Rectal smooth muscle tissue (tissue), 1 donor: ENCODE measurements at regions not wholly inside any gene's neighbourhood (a gene's known extent, or its start where the extent isn't known, plus 50 kb on each side); places are given as distances from the start of the nearest gene placed in this dataset.

ENCODE experiments used
- H3K27ac ChIP-seq: one replicate; pipeline ENCODE4 v1.7.0; 2013; ENCODE audit warnings: low read depth, low read length, inconsistent platforms
- H3K27me3 ChIP-seq: one replicate; pipeline ENCODE4 v1.7.0; 2013; ENCODE audit warnings: low read length; ENCODE audit not compliant: control insufficient read depth, insufficient read depth
- H3K36me3 ChIP-seq: one replicate; pipeline ENCODE4 v1.7.0; 2013; ENCODE audit warnings: low read length; ENCODE audit not compliant: control insufficient read depth, insufficient read depth
- H3K4me1 ChIP-seq: one replicate; pipeline ENCODE4 v1.7.0; 2013; ENCODE audit warnings: low read length; ENCODE audit not compliant: control insufficient read depth, insufficient read depth
- H3K4me3 ChIP-seq: one replicate; pipeline ENCODE4 v1.7.0; 2013; ENCODE audit warnings: low read length
- H3K9ac ChIP-seq: one replicate; pipeline ENCODE4 v1.7.0; 2013; ENCODE audit warnings: low read length

DNA sequence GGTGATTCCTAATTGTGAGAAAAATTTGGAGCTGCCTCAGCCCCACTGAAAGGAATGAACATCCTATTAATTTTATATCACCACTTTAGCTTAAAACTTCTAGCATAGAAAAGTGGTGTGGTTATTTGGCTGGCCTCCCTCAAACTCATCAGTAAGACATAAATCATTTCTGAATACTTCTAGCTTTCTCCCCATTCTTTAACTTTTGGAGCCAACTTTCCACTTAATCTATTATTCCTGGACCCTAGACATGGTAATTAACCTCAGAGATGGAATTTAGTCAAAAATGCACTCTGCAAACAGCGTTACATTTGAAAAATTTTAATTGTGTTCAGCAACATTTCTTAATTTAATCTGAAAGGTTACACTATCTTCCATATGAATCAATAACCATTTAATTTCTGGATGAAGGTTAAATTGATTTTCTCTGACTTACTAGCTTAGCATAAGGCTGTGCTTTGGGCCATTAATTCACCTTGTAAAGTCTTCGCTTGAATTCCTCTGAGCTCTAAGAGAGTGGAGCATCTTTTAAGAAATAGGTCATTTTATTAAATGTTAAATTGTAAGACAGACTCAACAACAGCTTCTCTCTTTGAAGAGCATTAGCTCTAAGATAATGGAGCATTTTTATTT lies 753.6 kb upstream of the STXBP6 start:
- H3K36me3 ChIP-seq: no peaks in the 10 kb centered on the region
- H3K27me3 ChIP-seq: no peaks in the 10 kb centered on the region
- H3K27ac ChIP-seq: no peak overlapping the region

DNA sequence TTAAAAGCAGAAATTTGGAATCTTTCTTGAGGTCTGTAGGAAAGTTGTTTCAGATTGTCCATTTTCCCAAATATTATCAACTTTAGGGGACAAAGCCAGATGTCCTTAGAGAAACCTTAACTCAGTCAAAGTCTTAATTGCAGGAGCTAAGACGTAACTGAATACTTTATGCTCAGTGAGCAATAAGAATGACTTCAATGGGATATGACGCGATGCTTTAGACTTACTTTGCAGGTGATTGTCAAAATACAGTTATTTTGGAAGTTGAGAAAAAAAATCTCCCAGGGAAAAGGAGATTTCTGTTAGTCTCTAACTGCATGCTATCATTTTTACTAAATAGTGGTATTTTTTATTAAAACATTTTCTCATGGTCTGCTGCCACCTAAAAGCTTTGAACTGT lies 750.9 kb upstream of the STXBP6 start:
- H3K9ac ChIP-seq: no peak overlapping the region
- H3K36me3 ChIP-seq: no peaks in the 10 kb centered on the region
- no peaks in the 10 kb centered on the region for H3K4me1 ChIP-seq
- no peaks in the 10 kb centered on the region for H3K27me3 ChIP-seq
- no peak overlapping the region for H3K27ac ChIP-seq
- H3K4me3 ChIP-seq: no peak overlapping the region

More for the DNA sequence above, 753.6 kb upstream of the STXBP6 start:
- no peak overlapping the region for H3K9ac ChIP-seq
- H3K4me3 ChIP-seq: no peak overlapping the region
- no peaks in the 10 kb centered on the region for H3K4me1 ChIP-seq

DNA sequence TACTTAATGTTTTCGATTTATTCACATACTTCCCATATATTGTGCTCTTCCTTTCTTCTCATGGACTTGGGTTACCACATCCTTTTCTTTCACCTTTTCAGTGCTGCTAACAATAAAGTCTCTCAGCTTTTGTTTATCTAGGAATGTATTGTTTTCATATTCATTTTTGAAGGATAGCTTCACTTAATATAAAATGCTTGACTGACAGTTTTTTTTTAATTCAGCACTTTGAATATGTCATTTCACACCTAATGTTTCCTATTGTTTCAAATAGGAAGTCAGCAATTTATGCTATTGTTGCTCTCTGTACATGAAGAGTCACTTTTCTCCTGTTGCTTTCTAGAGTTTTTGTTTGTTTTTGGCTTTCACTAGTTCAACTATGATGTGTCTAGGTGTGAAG lies 738.3 kb upstream of the STXBP6 start:
- no peaks in the 10 kb centered on the region for H3K4me1 ChIP-seq
- H3K27ac ChIP-seq: no peak overlapping the region
- H3K36me3 ChIP-seq: no peaks in the 10 kb centered on the region
- H3K4me3 ChIP-seq: no peak overlapping the region
- no peaks in the 10 kb centered on the region for H3K27me3 ChIP-seq
- H3K9ac ChIP-seq: no peak overlapping the region

DNA sequence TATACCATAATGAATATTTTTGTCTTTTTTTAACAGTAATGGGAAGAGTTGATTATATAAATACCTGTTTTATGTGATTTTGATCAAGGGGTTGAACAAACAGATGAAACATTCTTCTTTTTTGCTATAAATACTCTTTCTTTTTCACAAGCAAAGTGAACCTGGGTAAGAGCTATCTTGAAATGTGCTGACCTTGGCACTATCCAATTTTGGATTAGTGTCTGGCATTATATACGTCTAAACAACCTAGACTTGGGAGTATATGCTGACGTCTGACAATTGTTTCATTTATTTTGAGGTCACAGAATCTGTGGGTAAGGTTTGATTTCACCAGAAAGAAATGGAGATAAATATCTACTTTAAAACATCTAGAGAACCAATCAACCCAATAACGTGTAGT lies 716.0 kb upstream of the STXBP6 start:
- no peak overlapping the region for H3K9ac ChIP-seq
- no peaks in the 10 kb centered on the region for H3K4me1 ChIP-seq
- H3K27me3 ChIP-seq: no peaks in the 10 kb centered on the region
- H3K36me3 ChIP-seq: no peaks in the 10 kb centered on the region
- H3K27ac ChIP-seq: no peak overlapping the region
- no peak overlapping the region for H3K4me3 ChIP-seq

DNA sequence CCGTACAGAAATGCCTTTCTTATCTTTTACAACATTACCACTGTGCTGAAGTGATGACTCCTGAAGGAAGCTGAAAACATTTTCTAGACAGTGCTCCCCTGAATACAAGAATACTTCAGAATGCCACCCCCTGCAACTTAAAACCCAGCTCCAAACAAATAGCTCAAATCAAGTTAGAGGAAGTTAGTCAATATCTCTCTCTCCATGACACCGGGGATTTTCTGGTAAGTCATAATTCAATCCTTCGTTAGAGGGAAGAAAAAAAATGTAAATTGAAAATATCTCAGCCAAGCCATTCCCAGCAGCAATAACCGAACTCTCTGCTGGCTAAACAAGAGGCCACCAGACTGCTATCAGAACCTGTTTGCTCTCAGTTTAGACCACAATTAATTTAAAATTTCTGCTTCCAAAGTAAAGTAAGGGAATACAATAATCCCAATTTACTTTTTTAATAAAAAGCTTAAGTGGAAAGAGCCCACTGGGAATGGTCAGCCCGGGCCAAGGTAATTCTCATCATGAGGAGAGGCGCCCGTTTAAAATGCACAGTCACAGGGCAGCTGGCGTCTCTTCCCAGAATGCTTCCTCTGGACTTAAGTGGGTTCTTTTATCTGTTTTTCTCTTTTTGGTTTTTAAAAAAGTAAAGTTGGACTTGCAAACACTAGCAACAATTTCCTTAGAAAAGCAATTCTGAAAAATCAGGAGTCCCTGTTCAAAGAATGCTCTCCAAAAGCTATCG lies 710.1 kb upstream of the STXBP6 start:
- Histone ChIP-seq H3K9ac (no peak overlapping the region), H3K27ac (no peak overlapping the region), H3K4me3 (no peak overlapping the region), H3K4me1 (no peaks in the 10 kb centered on the region), H3K27me3 (no peaks in the 10 kb centered on the region), H3K36me3 (no peaks in the 10 kb centered on the region)

DNA sequence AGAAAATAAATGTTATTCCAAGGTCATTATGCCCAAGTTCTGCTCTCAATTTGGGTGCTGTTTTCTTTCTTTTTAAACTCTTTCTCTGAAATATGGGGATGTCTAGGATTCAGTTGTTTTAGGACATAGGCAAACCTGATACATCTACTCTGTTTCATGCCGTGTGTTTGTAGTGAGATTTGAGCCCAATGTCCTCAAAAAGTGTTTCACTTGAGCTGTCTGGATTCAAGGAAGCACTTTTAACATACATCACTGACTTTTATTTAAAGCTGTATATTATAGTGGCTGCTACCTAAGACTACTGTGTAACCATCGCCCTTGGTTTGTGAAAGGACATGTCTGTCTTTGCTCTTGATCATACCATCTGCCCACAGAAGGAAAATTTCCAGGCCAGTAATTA lies 709.3 kb upstream of the STXBP6 start:
- Histone ChIP-seq H3K27ac (no peak overlapping the region), H3K27me3 (no peaks in the 10 kb centered on the region), H3K9ac (no peak overlapping the region), H3K4me1 (no peaks in the 10 kb centered on the region), H3K4me3 (no peak overlapping the region), H3K36me3 (no peaks in the 10 kb centered on the region)

DNA sequence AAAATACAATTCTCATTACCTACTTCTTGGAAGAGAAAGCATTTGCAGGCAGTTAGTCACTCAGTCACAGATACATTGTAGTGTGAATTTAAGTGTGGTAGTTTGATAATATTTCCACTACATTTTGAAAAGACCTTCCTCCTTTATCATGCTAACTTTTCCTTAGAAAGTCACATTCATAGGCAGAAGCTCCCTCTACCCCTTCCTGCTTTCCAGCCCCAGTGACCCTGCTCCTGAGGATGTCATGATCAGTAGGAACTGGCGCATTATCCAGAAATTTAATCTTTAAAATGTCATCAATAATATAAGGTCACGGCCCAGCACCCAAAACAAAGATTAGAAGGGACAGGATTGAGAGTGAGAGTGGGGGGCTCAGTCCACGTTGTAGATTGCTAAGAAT lies 707.4 kb upstream of the STXBP6 start:
- no peak overlapping the region for H3K4me3 ChIP-seq
- no peak overlapping the region for H3K9ac ChIP-seq
- H3K27ac ChIP-seq: no peak overlapping the region
- H3K4me1 ChIP-seq: no peaks in the 10 kb centered on the region
- no peaks in the 10 kb centered on the region for H3K36me3 ChIP-seq
- H3K27me3 ChIP-seq: no peaks in the 10 kb centered on the region

DNA sequence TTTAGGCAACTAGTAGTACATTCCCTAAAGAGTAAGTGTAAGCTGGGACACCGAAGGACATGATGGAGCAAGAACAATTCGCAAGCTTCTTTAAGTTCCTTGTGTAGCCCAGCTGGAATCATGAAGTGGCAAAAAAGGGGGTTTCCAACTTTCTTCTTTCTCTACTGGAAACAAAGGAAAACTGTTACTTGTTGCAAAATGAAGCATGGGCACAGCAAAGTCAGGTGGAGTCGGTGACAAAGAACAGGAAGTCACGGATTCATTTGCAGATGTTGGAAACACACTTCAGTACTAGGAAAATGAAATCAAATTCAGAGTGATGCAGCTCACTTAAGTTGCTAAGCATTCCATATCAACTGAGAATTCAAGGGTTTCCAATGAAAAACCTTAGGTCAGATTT lies 706.9 kb upstream of the STXBP6 start:
- H3K4me1 ChIP-seq: no peaks in the 10 kb centered on the region
- no peaks in the 10 kb centered on the region for H3K36me3 ChIP-seq
- H3K9ac ChIP-seq: no peak overlapping the region
- H3K27ac ChIP-seq: no peak overlapping the region
- H3K4me3 ChIP-seq: no peak overlapping the region
- no peaks in the 10 kb centered on the region for H3K27me3 ChIP-seq

DNA sequence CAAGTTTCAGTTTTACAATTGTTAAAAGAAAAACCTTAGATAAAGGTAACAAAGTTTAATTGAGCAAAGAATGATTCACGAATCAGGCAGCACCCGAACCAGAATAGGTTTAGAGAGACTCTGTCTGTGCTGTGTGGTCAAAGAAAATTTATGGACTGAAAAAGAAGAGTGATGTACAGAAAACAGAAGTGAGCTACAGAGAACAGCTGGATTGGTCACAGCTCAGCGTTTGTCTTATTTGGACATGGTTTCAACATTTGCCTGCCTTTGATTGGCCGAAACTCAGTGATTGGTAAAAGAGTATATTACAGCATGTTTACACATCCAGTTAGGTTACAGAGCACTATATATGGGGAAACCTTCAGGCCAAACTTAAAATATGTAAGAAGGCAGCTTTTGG lies 703.2 kb upstream of the STXBP6 start:
- Histone ChIP-seq H3K9ac (no peak overlapping the region), H3K4me1 (no peaks in the 10 kb centered on the region), H3K4me3 (no peak overlapping the region), H3K36me3 (no peaks in the 10 kb centered on the region), H3K27ac (no peak overlapping the region), H3K27me3 (no peaks in the 10 kb centered on the region)

DNA sequence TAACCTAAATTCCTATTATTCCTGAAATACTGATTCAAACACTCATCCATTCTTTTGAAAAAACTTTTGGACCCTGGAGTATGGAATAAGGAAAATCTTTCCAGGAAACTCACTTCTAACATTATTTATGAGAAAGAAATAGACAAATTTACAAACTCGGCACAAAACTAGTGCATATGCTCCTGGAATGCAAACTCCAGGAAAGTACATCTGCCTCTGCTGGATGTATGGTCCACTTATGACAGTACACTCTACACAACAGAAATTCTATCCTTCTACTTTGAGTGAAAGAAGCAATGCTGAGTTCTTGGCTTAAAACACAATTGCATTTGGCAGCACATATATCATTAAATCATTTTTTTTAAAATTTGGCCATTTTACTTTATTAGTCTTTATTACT lies 700.5 kb upstream of the STXBP6 start:
- no peak overlapping the region for H3K9ac ChIP-seq
- no peaks in the 10 kb centered on the region for H3K36me3 ChIP-seq
- no peak overlapping the region for H3K4me3 ChIP-seq
- no peaks in the 10 kb centered on the region for H3K4me1 ChIP-seq
- no peaks in the 10 kb centered on the region for H3K27me3 ChIP-seq
- H3K27ac ChIP-seq: no peak overlapping the region
